NCI-H187 treated with DMSO at 0.1 percent for 48 hours (cell line): ENCODE measurements at regions not wholly inside any gene's neighbourhood (a gene's known extent, or its start where the extent isn't known, plus 50 kb on each side); places are given as distances from the start of the nearest gene placed in this dataset.
"Not testable (repeated sequence)": the region's sequence is repeated elsewhere in the genome, so short reads cannot be mapped to it uniquely, and the experiment has no call there.

Source experiments
- DNase-seq: peaks from one replicate; lab custom pipeline; 2025; lab: John Stamatoyannopoulos, UW

DNA sequence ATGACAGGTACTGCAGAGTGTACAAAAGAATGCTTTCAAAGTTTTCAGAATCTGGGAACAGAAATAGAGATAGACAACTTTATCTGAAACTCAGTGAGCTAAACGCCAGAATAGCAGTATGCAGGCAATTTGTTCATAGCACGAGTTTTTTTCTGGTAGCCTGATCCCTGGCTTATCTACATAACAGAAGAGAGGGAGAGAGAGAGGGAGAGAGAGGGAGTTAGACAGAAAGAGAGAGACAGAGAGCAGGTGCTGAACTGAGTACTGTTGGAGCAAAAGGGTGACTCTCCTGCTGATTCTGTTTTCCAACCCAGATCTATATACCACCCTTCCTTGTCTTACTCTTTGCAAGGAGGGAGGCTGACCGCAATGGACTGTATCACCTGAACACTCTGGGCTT is 388.0 kb upstream of the CA10 start:
- DNase-seq = no peak

DNA sequence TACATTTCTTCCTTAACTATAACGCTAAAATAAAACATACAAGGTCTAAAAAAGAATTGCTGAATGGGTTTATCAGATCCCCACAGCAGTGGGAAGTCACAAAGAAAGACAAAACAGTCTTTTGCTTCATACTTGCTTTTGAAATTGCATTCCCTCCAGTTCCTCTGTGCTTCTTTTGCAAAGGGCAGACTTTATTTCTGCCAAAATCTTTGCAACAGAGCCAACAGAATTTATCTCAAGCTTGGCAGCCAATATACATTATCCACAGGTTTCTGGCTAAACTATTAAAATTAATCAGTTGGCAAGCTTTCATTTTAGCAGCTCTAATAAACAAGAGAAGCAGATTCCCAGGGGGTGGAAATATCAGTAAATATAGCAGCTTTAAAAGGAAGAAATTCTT is 378.9 kb upstream of the CA10 start:
- no peak for DNase-seq

DNA sequence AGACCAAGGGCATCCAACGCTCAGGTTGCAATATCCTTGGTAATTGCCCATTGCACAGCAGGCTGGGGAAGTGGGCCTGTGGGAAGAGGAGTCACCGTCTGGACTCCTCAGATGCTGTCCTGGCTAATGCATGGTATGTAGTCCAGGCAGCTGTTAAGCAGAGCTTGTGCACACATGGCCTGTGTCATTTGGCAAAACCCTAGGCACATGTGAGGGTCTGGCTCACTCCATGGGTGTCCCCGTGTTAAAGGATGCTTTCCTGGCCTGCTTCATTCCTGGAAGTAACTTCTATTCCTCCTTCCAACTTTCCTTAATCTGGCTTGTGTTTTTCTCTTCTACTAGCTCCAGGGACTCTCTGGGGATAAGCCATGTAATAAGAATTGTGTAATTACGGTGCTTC is 378.0 kb upstream of the CA10 start:
- no peak for DNase-seq

DNA sequence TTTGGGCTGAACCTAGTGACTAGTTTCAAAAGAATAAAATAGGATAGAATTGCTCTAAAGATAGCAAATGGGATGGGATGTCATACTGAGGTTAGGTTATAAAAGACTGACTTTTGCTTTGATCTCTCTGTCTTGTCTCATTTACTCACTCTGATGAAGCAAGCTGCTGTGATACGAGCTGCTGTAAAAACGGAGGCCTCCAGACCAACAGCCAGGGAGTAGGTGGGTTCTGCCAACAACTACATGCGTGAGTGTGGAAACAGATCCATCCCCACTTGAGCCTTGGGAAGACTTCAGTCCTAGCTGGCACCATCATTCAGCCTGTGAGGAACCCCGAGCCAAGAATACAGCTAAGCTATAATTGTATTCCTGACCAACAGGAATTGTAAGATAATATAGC is 373.9 kb upstream of the CA10 start:
- DNase-seq = no peak

DNA sequence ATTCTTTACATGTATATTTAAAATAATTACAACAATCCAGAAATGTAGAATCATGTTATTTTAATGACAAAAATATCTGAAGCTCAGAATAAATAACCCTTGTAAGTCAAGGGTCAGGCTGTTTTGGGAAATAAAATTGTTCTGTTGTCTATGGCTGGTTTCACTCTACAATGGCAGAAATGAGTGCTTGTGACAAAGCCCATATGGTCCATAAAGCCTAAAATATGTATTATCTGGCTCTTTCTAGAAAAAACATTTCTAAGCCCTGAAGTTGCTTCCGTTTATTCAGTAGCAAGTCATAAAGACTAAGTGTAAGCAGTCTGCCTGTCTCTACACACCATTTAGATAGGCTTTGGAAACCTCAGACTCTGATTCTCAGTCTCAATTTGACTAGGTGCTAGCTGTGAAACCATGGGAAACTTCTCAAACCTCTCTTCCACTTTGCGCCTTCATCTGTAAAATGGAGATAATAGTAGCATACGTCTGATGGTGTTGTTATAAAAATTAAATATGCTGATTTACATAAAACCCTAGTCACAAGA is 365.7 kb upstream of the CA10 start:
- DNase-seq = no peak

DNA sequence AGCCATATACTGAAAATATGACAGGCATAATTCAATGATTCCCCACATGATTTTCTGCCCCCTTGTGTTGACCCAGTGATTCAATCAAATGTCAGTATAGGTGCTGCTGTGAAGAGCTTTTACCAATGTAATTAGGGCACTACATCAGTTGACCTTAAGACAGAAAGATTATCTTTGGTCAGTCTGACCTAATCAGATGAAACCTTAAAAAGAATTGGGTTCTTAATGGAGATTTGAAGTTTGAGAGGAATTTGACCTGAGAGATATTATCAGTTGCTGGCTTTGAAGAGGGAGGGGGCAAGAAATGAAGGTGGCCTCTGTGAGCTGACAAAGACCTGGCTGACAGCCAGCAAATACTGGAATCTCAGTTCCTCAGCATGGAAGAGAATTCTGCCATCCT is 358.7 kb upstream of the CA10 start:
- no peak for DNase-seq

DNA sequence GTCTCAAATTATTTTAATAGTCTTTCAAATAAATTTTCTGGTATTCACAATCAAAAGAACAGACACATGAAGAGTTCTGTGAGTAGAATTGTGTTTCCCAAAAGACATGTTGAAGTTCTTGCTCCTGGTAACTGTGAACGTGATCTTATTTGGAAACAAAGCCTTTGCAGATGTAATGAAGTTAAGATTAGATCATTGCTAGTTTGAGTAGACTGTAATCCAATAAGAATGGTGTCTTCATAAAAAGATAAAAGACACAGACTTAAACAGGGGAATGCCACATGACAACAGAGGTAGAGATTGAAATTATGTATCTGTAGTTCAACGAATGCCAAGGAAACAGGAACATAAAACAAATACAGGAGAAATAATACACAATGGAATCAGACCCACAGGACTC is 357.4 kb upstream of the CA10 start:
- no peak for DNase-seq

DNA sequence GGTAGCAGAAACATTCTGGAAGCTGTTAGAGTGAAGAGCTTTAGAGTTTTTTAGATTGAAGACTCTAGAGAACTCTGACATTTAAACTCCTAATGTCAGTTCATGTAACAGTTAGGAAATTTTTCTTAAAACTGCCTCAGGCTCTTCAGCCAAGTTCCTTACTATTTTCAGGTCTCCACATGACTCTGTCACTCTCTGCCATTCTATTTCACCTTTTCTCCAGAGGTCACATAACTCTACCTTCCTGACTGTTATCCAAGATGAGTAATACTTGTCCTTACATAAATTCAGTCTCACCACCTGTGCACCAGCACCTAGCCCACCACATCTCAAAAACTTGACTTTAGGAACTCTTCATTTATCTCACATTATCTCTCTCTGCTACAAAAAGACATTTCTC is 347.1 kb upstream of the CA10 start:
- no peak for DNase-seq

DNA sequence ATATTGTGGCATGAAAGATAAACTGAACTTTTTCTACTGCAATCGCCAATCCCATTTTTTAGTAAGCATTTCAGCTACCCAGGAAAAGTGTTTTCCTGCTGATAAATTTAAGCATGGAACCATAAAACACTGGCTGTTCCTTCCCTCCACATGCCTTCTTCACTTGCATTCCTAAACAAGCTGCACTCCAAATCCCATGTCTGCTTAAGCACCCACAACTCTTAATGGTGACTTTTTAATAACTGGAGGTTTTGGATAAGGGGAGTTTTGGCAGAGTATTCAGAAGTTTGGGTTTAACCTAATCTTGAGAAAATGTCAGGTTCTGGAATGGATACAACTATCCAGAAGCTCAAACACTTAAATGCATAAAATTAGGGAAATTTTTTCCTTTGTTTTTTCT is 345.6 kb upstream of the CA10 start:
- no peak for DNase-seq

DNA sequence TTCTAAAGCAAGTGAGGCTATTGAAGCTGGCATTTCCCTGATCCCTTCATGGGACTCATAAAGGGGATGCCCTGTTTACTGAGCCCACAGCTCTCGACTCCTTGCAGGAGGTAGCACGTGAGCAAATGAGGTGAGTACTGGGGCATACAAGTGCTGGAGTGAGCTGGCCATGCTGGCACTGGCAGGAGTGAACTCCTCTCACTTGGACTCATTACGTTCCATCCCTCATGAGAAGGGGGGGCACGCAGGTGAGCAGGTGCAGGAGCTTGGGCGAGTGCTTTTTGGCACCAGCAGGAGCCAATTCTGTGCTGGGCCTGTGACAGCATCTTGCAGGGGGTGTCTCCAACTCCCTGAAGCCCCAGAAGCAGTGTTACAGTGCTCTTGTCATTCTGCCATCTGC is 337.1 kb upstream of the CA10 start:
- DNase-seq = no peak

DNA sequence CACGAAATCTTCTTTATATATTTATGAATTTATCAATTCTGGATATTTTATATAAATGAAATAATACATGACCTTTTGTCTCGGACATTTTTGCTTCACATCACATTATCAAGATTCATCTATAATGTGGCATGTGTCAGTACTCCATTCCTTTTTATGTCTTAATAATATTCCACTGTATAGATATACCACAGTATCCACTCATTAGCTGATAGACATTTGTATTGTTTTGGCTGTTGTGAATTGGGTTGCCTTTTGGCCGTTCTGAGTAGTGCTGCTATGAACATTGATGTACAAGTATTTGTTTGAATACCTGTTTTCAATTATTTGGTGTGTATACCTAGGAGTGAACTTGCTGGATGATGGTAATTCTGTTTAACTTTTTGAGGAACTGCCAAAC is 323.8 kb upstream of the CA10 start:
- no peak for DNase-seq

DNA sequence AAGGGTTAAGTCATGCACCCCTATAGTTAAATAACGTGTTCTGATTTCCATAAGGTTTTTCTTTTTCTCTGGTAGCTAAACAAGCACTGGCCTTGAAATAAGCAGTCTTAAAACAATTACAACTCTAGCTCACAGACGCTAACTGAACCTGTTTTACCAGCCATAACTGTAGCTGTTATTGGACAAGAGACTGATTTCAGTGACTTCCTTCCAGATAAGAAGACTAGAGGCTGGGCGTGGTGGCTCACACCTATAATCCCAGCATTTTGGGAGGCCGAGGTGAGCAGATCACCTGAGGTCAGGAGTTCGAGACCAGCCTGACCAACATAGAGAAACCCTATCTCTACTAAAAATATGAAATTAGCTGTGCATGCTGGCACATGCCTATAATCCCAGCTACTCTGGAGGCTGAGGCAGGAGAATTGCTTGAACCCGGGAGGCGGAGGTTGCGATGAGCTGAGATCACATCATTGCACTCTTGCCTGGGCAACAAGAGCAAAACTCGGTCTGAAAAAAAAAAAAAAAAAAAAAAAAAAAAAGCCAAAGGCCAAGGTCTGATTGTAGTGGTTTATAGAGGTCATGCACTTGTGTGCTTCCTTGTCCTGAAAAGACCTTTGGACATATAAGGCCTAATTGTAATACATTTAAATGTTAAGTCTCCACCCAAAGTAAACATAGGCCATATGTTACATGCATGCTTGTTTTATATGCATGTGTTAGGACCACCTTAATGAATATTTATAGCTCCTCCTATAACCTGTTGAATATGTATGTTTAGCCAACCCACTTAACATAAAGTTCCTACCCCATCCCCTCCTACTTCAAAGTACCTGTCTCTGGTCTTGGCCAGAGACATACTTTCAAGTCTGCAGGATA is 319.5 kb upstream of the CA10 start:
- DNase-seq = no peak

DNA sequence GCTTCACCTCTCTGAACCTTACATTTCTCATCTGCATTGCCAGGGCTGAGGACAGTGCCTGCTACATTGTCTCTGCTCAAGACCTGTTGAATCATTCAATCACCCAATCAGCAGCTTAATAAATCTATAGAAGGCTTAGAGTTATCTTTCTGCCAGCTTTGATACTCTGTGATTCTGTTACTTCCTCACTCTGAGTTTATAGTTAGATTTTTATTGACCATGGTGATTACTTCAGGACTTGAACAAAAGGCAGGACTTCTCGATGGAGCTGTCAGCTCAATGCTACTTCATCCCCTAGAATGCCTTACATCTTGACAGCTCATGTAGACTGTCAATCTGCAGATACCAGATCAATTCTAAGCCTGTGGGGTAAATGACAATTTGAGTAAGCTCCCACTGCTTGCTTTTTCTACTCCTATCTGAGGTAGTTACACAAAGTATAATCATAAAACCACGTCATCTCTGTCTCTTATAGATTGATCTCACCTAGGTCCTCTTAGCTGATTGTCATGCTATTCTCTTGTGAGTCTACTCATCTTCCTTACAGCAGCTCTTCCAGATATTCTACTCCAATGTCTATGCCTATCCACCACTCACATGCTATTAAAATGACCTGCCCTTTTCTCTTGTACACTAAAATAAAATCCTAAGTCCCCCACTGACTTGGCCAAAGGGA is 318.3 kb upstream of the CA10 start:
- DNase-seq = no peak

DNA sequence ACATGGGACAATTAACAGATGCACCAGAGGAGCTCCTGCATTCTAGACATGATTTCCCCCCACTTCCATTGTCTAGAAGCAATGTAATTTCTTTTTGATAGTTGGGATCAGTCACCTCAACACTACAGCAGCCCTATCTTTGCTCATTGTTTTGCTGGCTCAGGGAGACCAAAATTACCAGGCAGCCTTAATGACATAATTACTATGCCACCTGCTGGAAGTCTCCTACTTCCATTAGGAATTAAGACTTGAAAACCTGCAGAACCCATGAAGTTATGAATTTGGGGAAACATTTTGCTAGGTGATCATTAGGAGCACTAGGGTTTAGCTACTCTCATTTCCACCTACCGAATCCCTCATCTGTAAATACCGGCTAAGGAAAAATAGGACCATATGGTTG is 312.0 kb upstream of the CA10 start:
- no peak for DNase-seq

DNA sequence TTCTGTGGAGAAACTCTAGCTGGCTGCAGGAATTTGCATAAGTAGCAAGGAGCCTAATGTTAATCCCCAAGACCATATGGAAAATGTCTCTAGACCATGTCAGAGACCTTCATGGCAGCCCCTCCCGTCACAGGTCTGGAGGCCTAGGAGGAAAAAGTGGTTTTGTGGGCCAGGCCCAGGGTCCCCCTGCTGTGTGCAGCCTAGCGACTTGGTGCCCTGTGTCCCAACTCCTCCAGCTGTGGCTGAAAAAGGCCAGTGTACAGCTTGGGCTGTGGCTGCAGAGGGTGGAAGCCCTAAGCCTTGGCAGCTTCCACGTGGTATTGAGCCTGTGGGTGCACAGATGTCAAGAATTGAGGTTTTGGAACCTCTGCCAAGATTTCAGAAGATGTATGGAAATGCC is 306.9 kb upstream of the CA10 start:
- no peak for DNase-seq

DNA sequence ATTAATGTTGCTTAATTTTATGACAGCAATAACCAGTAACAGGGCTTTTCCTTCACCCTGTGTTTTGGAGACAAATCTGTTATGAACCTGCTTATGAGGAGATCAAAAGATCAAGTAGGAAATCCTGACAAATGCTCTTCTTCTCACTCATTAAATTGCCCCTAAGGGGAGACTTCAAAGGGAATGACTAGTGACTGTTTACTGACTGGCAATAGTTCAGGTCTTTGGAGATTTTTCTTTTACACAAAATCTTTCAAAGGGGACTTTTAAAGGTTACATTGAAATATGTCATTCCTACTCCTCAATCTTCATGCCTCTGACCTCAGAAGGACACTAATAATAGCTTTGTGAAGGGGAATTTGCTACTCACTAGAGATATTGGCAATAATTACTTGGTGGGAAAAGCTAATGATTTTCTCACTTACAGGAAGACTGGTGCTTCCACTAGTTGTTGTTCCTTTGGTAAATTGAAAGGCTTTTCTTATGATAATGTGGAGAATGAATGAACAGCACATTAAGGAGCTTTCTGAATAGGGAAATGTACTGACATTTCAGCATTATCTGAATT is 292.9 kb upstream of the CA10 start:
- no peak for DNase-seq

DNA sequence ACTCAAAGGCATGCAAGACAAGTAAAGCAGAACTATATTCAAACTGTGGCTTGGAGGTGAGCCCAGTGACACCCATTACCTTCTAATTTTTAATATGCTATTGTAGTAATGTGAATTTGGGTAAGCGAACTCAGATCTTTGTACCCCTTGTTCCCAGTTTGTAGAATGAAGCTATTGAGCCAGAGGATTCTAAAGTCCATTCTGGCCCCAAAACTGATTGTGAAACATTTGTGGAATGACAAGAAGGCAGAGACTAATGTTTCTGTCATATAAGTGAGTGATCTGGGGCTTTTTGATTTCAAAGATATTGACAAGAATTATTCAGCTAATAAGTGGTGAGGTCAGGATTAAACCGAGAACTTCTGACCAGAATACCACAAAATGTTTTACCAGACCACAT is 283.8 kb upstream of the CA10 start:
- no peak for DNase-seq

DNA sequence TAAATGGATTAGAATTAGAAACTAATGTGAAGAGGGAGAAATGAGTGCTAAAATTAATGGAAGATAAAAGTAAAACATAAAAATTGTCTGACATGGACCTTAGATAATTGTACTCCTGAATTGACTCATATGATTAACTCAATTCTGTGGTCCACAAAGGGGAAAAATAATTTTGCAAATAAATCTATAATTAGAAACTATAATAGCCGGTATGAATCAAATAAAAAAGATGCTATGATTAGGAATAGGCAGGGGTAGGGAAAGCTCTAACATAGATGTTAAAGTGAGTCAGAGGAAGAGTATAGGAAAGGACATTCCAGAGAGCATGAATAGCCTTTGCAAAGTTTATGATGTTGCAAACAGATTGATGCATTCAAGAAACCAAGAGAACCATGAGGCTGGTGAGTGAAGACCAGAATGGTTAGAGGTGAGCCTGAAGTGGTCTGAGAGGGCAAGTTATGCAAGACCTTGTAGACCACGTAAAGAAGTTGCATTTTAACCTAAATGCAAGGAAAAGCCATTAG is 262.1 kb upstream of the CA10 start:
- no peak for DNase-seq

DNA sequence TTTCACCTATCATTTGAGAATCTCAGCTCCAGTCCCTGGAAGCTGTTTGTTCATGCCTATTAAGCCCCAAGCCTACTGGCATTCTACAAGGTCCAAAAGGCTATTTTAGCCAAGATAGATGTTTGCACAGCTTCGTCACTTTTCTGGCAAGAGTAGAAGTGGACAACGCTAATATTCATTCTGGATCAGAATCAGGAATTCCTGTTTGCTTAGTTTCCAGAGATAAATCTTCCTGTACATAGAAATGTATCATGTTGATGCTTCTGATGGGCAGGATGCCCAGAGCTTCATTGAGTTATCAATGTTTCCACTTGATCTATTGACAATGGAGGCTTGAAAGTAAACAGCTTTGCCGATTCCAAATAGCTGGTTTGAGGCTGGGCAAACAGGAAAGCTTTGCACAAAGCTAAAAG is 260.7 kb upstream of the CA10 start:
- DNase-seq = no peak

DNA sequence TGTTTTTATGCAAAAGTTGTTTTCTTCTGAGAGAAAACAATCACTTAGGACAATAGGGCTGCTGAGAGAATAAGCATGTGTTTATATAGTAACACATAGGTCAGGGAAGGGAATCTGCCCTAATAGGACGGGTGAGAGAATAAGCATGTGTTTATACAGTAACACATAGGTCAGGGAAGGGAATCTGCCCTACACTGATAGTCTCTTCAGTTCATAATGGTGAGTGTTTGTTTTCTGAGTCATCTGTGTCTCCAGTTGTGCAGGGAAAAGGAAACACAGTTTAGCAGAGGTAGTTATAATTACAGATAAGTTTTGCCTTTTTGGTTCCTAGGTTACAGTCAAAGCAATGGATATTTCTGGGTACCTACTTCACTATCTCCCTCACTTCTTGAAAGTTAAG is 252.3 kb upstream of the CA10 start:
- DNase-seq = no peak

DNA sequence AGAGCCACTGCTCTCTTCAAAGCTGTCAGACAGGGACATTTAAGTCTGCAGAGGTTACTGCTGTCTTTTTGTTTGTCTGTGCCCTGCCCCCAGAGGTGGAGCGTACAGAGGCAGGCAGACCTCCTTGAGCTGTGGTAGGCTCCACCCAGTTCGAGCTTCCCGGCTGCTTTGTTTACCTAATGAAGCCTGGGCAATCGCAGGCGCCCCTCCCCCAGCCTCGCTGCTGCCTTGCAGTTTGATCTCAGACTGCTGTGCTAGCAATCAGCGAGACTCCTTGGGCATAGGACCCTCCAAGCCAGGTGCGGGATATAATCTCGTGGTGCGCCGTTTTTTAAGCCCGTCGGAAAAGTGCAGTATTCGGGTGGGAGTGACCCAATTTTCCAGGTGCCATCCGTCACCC is 250.7 kb upstream of the CA10 start:
- not testable (repeated sequence) for DNase-seq

DNA sequence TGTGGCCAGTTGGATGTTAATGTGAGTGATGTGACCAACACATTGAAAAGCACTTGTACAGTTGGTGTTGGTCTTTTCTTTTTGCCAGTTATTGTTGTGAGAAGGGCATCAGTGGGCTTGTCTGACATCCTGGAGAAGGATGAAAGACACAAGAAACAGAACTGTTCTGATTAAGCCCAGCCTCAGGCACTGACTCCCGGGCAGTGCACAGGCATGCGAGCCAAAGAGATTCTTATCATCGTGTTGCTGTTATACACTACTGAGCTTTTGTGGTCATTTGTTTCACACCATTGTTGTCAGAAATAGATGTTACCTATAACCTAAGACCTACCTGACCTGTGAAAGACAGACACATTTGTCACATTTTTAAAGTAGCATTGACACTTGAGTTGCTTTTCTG is 236.8 kb upstream of the CA10 start:
- no peak for DNase-seq

DNA sequence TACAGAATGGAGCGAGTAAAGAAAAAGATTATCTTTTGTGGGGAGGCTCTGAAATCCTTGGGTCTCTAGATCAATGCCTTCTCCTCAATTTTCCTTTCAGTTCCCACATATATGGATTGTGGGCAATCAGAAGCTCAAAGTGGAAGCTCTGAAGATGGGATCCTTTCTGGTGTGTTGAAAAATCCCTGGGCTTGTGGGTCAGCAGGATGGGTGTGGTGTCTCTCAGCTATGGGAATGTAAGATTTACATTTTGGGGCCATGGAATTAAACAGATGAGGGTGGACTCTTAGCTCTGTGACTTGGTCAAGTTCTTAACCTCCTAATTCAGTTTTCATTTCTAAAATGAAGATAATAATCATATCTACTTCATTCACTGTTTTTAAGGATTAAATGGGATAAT is 231.9 kb upstream of the CA10 start:
- no peak for DNase-seq
